ENCODE measurements at regions not wholly inside any gene's neighbourhood (a gene's known extent, or its start where the extent isn't known, plus 50 kb on each side); places are given as distances from the start of the nearest gene placed in this dataset.

GRCh38 chr3:4207672-4208071 is 95.5 kb upstream of the SETMAR start:
- TF ChIP-seq, protein P1, sequence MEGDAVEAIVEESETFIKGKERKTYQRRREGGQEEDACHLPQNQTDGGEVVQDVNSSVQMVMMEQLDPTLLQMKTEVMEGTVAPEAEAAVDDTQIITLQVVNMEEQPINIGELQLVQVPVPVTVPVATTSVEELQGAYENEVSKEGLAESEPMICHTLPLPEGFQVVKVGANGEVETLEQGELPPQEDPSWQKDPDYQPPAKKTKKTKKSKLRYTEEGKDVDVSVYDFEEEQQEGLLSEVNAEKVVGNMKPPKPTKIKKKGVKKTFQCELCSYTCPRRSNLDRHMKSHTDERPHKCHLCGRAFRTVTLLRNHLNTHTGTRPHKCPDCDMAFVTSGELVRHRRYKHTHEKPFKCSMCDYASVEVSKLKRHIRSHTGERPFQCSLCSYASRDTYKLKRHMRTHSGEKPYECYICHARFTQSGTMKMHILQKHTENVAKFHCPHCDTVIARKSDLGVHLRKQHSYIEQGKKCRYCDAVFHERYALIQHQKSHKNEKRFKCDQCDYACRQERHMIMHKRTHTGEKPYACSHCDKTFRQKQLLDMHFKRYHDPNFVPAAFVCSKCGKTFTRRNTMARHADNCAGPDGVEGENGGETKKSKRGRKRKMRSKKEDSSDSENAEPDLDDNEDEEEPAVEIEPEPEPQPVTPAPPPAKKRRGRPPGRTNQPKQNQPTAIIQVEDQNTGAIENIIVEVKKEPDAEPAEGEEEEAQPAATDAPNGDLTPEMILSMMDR (IDR thresholded peaks at IDR 0.05), result no peak
- TF ChIP-seq POLR2AphosphoS5 (IDR thresholded peaks at IDR 0.05) (no peak), POLR2A (IDR thresholded peaks at IDR 0.05) (no peak), EP300 (IDR thresholded peaks at IDR 0.05) (no peak)
